Effector memory CD4-positive, alpha-beta T cell (primary cell): ENCODE measurements at regions not wholly inside any gene's neighbourhood (a gene's known extent, or its start where the extent isn't known, plus 50 kb on each side); places are given as distances from the start of the nearest gene placed in this dataset.

Experiments used
- DNase-seq, 3 donors: peaks; one replicate each; pipeline ENCODE4 v3.0.0-alpha.2; 2020
- H3K27ac ChIP-seq: 2 replicates; pipeline ENCODE4 v1.7.0; 2013; ENCODE audit warnings: mild to moderate bottlenecking, low read length, moderate library complexity; ENCODE audit not compliant: insufficient read depth, poor library complexity, severe bottlenecking
- H3K27me3 ChIP-seq: replicated peaks from 2 replicates; pipeline ENCODE4 v1.7.0; 2013; ENCODE audit warnings: mild to moderate bottlenecking, low read length; ENCODE audit not compliant: insufficient read depth, control insufficient read depth, poor library complexity, severe bottlenecking
- H3K36me3 ChIP-seq: 2 replicates; pipeline ENCODE4 v1.7.0; 2013; ENCODE audit warnings: mild to moderate bottlenecking, low read length, moderate library complexity; ENCODE audit not compliant: control insufficient read depth, insufficient read depth
- H3K4me1 ChIP-seq: 2 replicates; pipeline ENCODE4 v1.7.0; 2013; ENCODE audit warnings: low read length, mild to moderate bottlenecking; ENCODE audit not compliant: control insufficient read depth, insufficient read depth, poor library complexity, severe bottlenecking
- H3K4me3 ChIP-seq: 2 replicates; pipeline ENCODE4 v1.7.0; 2013; ENCODE audit warnings: low read length, low read depth, mild to moderate bottlenecking; ENCODE audit not compliant: insufficient read depth, poor library complexity, severe bottlenecking
- H3K9me3 ChIP-seq: 2 replicates; pipeline ENCODE4 v1.7.0; 2013; ENCODE audit warnings: mild to moderate bottlenecking, low read length, moderate library complexity; ENCODE audit not compliant: control insufficient read depth

DNA sequence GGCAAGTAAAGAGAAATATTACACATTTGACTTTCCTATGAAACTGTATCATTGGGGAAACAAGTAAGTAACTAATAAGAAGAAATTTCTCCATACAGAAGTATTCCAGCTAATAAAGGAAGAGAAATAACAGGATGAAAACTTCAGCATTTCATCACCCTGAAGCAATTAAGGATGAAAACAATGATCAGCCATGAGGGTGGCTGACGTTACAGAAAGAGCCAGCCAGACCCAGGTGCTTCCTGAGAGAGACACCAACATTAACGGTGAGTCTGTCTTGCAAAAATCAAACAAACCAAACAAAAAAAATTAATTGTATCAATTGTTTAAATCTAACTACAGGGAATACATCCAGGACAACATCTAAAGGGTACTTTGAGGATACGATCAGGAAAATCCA is 190.0 kb downstream of the ARRDC4 start:
- Histone ChIP-seq H3K4me1 (no peaks in the 10 kb centered on the region), H3K36me3 (no peaks in the 10 kb centered on the region), H3K27me3 (no peaks in the 10 kb centered on the region), H3K27ac (no peak overlapping the region), H3K4me3 (no peak overlapping the region), H3K9me3 (no peaks in the 10 kb centered on the region)
- no peak for DNase-seq

DNA sequence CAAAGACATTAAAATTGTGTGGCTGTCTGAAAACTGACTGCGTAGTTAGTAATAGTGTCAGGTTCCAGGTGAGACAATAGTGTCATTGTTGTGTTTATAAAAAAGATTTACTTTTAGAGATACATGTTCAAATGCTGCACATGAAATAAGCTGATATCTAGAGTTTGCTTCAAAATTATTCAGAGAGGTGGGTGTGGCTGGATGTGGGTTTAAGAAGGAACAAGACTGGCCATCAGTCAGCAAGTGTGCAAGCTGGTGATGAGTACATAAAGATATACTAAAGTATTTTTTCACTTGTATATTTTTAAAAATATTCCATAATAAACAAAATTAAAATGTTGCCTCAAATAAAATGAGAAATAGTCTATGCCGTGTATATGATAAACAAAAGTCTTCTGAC is 190.6 kb downstream of the ARRDC4 start:
- no peak overlapping the region for H3K27ac ChIP-seq
- no peaks in the 10 kb centered on the region for H3K27me3 ChIP-seq
- H3K9me3 ChIP-seq = no peaks in the 10 kb centered on the region
- H3K36me3 ChIP-seq = no peaks in the 10 kb centered on the region
- H3K4me3 ChIP-seq = no peak overlapping the region
- no peak for DNase-seq
- H3K4me1 ChIP-seq = no peaks in the 10 kb centered on the region

DNA sequence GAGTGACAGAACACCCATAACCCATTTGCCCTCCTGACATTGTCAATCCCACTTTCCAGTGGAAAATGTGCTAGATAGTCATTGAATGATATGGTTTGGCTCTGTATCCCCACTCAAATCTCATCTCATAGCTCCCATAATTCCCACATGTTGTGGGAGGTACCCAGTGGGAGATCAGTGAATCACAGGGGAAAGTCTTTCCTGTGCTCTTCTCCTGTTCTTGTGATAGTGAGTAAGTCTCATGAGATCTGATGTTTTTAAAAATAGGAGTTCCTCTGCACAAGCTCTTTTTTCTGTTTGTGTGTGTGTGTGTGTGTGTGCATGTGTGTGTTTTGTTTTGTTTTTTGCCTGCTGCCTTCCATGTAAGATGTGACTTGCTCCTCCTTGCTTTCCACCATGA is 191.7 kb downstream of the ARRDC4 start:
- Histone ChIP-seq H3K4me3 (no peak overlapping the region), H3K27me3 (no peaks in the 10 kb centered on the region), H3K4me1 (no peaks in the 10 kb centered on the region), H3K36me3 (no peaks in the 10 kb centered on the region), H3K27ac (no peak overlapping the region), H3K9me3 (no peaks in the 10 kb centered on the region)
- DNase-seq = no peak

DNA sequence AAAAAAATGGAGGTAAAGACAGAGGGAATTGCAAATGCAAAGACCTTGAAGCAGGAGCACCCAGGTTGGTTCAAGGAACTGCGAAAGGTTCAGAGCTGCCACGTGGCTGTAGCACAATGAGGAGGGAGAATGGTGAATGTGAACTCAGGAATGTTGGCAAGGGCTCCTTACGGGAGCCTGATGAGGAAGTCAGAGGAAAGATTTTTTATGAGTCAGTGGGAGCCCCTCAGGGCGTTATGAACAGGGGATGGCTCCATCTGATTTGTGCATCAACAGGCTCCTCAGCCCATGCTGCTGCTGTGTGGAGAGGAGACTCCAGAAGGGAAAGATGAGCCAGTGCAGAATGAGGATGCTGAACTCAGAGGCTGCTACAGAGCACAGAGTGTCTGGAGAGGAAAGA is 194.4 kb downstream of the ARRDC4 start:
- Histone ChIP-seq H3K36me3 (no peaks in the 10 kb centered on the region), H3K4me3 (no peak overlapping the region), H3K9me3 (no peaks in the 10 kb centered on the region), H3K27ac (no peak overlapping the region), H3K27me3 (no peaks in the 10 kb centered on the region), H3K4me1 (no peaks in the 10 kb centered on the region)
- no peak for DNase-seq

DNA sequence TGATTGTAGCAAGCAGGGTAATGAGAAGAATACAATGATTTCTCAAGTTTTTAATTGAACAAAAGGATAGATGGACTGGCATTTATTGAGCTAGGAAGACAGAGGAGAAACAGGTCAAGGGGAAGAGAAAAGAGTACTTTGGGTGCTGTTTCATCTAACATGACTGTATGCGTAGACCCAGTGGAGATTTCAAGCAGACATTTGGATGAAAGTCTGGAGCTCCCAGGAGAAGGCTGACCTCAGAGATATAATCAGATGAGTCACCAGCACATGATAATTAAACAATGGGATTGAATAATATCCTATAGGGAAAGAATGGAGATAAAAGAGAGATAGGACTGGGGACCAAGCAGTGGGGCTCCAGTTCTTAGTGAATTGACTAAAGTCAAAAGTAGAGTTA is 194.9 kb downstream of the ARRDC4 start:
- no peaks in the 10 kb centered on the region for H3K27me3 ChIP-seq
- H3K4me1 ChIP-seq = no peaks in the 10 kb centered on the region
- H3K36me3 ChIP-seq = no peaks in the 10 kb centered on the region
- no peaks in the 10 kb centered on the region for H3K9me3 ChIP-seq
- H3K4me3 ChIP-seq = no peak overlapping the region
- H3K27ac ChIP-seq = no peak overlapping the region
- no peak for DNase-seq

DNA sequence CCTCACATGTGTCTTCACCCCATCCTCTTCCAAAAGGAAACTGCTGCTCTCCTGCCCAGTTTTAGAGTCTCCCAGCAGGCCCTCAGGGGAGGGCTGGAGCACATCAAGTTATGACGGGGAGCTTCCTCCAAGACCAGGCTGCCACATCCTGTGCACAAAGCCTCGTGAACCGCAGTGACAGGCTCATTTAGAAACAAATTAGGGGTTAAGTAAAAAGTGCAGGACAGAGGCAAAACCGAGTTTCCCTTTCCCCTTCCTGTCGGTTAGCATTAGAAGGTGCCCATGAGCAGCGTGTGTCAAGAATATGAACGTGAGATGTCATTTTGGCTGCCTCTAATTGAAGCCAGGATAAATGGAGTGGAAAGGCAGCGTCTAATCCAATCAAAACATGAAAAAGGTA is 199.7 kb downstream of the ARRDC4 start:
- no peak for DNase-seq
- Histone ChIP-seq H3K27me3 (no peaks in the 10 kb centered on the region), H3K36me3 (no peaks in the 10 kb centered on the region), H3K27ac (no peak overlapping the region), H3K4me1 (no peaks in the 10 kb centered on the region), H3K9me3 (no peaks in the 10 kb centered on the region), H3K4me3 (no peak overlapping the region)

DNA sequence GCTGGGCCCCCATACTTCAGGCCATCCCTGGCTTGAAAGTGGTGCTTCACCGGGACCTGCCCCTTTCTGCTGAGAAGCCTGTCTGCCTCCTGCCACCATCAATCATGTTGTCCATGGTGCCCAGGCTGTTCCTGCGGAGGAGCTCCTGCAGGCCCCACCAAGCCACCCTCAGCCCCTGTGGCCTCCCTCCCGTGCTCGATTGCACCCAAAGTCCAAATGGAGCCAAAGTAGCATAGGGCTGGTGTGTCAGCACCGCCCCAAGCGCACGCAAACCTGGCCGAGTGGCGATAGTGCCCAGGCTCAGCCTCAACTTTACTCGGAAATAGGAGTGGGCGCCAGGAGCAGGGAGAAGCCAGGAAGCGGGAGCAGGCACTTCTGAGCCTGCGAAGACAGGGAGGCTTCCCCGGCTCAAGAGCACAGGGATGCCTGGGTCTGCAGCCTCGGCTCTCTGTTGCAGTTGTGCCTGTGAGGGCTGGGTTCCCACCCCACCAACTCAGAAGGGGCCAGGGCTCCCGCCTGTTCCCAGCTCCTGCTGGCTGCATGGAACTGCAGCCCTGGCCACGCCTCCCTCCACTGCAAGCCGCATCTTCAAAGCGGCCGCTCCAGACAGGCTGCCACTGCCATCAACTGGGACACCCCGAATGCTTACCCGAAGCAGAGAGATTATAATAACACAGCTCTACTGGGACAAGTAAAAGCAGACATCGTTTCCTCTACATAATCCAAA is 203.0 kb downstream of the ARRDC4 start:
- DNase-seq = no peak
- no peaks in the 10 kb centered on the region for H3K9me3 ChIP-seq
- H3K4me3 ChIP-seq = no peak overlapping the region
- no peaks in the 10 kb centered on the region for H3K4me1 ChIP-seq
- H3K27ac ChIP-seq = no peak overlapping the region
- no peaks in the 10 kb centered on the region for H3K36me3 ChIP-seq
- no peaks in the 10 kb centered on the region for H3K27me3 ChIP-seq

DNA sequence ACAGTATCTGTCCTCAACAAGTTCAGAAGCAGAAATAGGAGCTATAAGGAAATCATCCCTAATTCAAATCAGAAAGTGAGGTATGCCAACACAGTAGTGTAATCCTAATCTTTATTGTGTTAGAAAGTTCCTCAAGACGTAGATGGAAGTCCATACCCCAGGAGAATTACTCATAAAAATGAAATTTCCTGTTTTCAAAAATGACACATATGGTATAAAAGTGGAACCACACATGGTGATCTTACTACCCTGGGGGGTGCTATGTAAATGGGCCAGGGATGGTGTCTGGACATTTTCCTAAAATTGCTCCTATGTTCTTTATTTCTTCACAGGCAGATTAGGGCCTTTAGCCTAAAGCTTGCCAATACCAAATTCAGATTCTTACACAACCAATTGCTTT is 204.1 kb downstream of the ARRDC4 start:
- Histone ChIP-seq H3K27ac (no peak overlapping the region), H3K27me3 (no peaks in the 10 kb centered on the region), H3K9me3 (no peaks in the 10 kb centered on the region), H3K4me1 (no peaks in the 10 kb centered on the region), H3K36me3 (no peaks in the 10 kb centered on the region), H3K4me3 (no peak overlapping the region)
- no peak for DNase-seq

DNA sequence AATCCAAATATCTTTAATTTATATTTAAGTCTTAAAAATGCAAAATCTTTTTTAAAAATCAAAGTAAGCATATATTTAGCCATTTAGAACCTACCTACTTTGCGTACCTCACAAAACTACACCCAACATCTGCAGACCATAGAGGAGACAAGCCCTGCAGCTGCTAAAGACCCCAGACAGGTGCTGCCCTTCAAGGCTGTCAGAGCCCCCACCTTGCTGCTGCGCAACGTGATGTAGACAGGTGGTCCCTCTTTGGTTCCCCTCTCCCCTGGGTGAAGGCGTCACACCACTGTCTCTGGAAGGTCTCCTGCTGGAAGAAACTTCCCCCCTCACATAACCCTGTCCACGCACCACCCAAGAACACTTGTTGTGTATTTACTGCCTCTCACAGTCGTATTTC is 204.5 kb downstream of the ARRDC4 start:
- Histone ChIP-seq H3K4me3 (no peak overlapping the region), H3K9me3 (no peaks in the 10 kb centered on the region), H3K27me3 (no peaks in the 10 kb centered on the region), H3K27ac (no peak overlapping the region), H3K4me1 (no peaks in the 10 kb centered on the region), H3K36me3 (no peaks in the 10 kb centered on the region)
- DNase-seq = no peak

DNA sequence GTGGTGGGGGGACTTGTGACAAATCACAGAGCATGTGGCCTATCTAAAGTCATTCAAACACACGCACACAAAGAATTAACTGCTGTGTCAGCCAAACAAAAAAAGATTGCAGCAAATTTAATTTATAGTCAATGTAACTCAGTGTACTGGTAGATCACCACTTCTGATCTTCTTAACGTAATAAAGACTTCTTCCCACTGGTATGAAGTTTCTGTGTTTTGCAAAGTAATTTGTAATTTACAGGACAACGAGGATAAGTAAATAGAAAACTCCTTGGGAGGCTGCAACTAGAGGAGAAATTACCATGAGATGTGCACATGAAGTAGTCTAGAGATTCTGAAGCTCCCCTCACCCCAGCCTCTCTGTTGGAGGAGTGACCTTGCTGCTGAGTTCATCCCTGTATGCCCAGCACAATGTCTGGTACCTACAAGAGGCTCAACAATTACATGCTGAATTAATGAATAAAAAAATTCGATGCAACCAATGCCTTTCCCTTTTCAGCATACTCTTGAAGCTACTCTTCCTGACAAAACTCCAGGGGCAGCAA is 207.3 kb downstream of the ARRDC4 start:
- no peaks in the 10 kb centered on the region for H3K27me3 ChIP-seq
- H3K27ac ChIP-seq = no peak overlapping the region
- no peaks in the 10 kb centered on the region for H3K4me1 ChIP-seq
- no peaks in the 10 kb centered on the region for H3K36me3 ChIP-seq
- no peaks in the 10 kb centered on the region for H3K9me3 ChIP-seq
- no peak for DNase-seq
- no peak overlapping the region for H3K4me3 ChIP-seq
